Thyroid gland (tissue), 4 donors: ENCODE measurements at regions not wholly inside any gene's neighbourhood (a gene's known extent, or its start where the extent isn't known, plus 50 kb on each side); places are given as distances from the start of the nearest gene placed in this dataset.

Source experiments
- DNase-seq, 2 donors: peaks; one replicate each; pipeline ENCODE4 v3.0.0-alpha.2; 2019
- H3K27ac ChIP-seq, 3 donors: fragments of 200-600 bp; sonication (generic); 1 replicate in 2 of 3; 2 replicates in 1 of 3; pipeline ENCODE4 v1.5.1; 2016 to 2019; ENCODE audit warnings: mild to moderate bottlenecking in 1 of 3, moderate library complexity in 1 of 3
- H3K27me3 ChIP-seq: fragments of 200-600 bp; sonication (generic); one replicate; pipeline ENCODE4 v1.5.1; 2019
- H3K36me3 ChIP-seq, 2 donors: fragments of 200-600 bp; sonication (generic); one replicate each; pipeline ENCODE4 v1.5.1; 2016 to 2019
- H3K4me1 ChIP-seq, 2 donors: fragments of 200-600 bp; sonication (generic); one replicate each; pipeline ENCODE4 v1.5.1; 2017 to 2019
- H3K4me3 ChIP-seq, 3 donors: fragments of 200-600 bp; sonication (generic); replicated peaks in 1 of 3; 1 replicate in 2 of 3; 2 replicates in 1 of 3; pipeline ENCODE4 v1.5.1; 2016; ENCODE audit warnings: mild to moderate bottlenecking in 1 of 3
- H3K9me3 ChIP-seq: fragments of 200-600 bp; sonication (generic); one replicate; pipeline ENCODE4 v1.5.1; 2017
- POLR2A ChIP-seq, 2 donors: fragments of 450-650 bp; IDR thresholded peaks; one replicate each; pipeline ENCODE4 v1.6.1; 2017; ENCODE audit warnings: antibody characterized with exemption in 2 of 2, mild to moderate bottlenecking in 2 of 2, moderate library complexity in 1 of 2
- WGBS, 2 donors: methylation state at CpG; one replicate each; pipeline ENCODE4 v1.1.5; 2017; 5-methylcytosine and 5-hydroxymethylcytosine counted together
- intact Hi-C: fragments of 100-400 bp; cut with DNase I; formaldehyde crosslinking; loops from one replicate; pipeline ENCODE4 v1.15.1; 2023
- TF ChIP-seq, protein P1 (sequence below), 6 experiments: fragments of 200-600 bp in 3 of 6; fragments of 450-650 bp in 3 of 6; sonication (generic) in 3 of 6; IDR thresholded peaks; one replicate each; pipeline ENCODE4 v1.5.1; 2016 to 2019; ENCODE audit warnings: antibody characterized with exemption in 6 of 6, mild to moderate bottlenecking in 2 of 6, inconsistent platforms in 1 of 6, moderate library complexity in 1 of 6

DNA sequence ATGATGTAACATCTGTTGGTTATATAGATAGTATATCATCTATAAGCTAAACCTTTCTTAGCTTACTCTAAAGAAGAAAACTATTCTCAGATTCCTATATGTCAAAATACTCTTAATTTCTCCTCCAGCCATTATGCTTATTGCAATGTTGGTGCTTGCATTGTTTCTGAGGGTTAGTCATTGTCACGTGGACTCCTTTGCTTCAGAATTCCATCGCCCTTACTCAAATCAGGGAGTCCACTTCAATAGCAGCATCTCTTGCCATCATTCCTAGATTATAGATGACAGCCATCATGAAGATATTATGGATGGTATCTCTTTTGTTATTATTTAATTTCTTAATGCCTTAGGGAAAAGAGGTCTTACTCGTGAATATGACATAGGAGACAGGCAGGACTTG, 776.1 kb downstream of the TENT5A start:
- H3K4me3 ChIP-seq = no peak overlapping the region
- H3K27me3 ChIP-seq = no peaks in the 10 kb centered on the region
- H3K36me3 ChIP-seq = no peaks in the 10 kb centered on the region
- no peak for DNase-seq
- TF ChIP-seq, protein P1, sequence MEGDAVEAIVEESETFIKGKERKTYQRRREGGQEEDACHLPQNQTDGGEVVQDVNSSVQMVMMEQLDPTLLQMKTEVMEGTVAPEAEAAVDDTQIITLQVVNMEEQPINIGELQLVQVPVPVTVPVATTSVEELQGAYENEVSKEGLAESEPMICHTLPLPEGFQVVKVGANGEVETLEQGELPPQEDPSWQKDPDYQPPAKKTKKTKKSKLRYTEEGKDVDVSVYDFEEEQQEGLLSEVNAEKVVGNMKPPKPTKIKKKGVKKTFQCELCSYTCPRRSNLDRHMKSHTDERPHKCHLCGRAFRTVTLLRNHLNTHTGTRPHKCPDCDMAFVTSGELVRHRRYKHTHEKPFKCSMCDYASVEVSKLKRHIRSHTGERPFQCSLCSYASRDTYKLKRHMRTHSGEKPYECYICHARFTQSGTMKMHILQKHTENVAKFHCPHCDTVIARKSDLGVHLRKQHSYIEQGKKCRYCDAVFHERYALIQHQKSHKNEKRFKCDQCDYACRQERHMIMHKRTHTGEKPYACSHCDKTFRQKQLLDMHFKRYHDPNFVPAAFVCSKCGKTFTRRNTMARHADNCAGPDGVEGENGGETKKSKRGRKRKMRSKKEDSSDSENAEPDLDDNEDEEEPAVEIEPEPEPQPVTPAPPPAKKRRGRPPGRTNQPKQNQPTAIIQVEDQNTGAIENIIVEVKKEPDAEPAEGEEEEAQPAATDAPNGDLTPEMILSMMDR (IDR thresholded peaks at IDR 0.05) = no peak
- TF ChIP-seq POLR2A (IDR thresholded peaks at IDR 0.05) = no peak
- 77 to 80% methylated on average over 3 of the region's 3 CpGs for WGBS, 2 donors
- intact Hi-C loops = no loop called here
- no peaks in the 10 kb centered on the region for H3K9me3 ChIP-seq
- H3K27ac ChIP-seq = no peak overlapping the region
- H3K4me1 ChIP-seq = no peaks in the 10 kb centered on the region

DNA sequence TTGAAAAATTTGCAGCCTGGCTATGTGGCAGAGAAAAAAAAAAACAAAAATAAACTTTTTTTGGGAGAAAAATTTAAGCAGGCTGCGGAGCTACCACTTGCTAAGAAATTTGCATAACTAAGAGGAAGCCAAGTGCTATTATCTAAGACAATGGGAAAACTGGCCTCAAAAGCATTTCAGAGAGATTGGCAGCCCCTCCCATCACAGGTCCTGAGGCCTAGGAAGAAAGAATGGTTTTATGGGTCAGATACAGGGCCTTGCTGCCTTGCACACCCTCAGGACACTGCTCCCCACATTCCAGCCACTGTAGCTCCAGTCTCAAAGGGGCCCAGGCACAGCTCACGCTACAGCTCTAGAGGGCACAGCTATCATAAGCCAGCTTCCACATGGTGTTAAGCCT, 777.9 kb downstream of the TENT5A start:
- Histone ChIP-seq H3K9me3 (no peaks in the 10 kb centered on the region), H3K27me3 (no peaks in the 10 kb centered on the region), H3K27ac (no peak overlapping the region), H3K4me3 (no peak overlapping the region), H3K4me1 (no peaks in the 10 kb centered on the region), H3K36me3 (no peaks in the 10 kb centered on the region)
- intact Hi-C loops = no loop called here
- WGBS, 2 donors = 75 to 83% methylated on average over 2 of the region's 2 CpGs
- no peak for TF ChIP-seq POLR2A (IDR thresholded peaks at IDR 0.05)
- TF ChIP-seq, protein P1 (IDR thresholded peaks at IDR 0.05) = no peak
- no peak for DNase-seq

- Histone ChIP-seq H3K4me1 (no peaks in the 10 kb centered on the region), H3K27me3 (no peaks in the 10 kb centered on the region), H3K36me3 (no peaks in the 10 kb centered on the region), H3K9me3 (no peaks in the 10 kb centered on the region), H3K27ac (no peak overlapping the region), H3K4me3 (no peak overlapping the region)
- intact Hi-C loops = no loop called here
- DNase-seq = no peak
- TF ChIP-seq POLR2A (IDR thresholded peaks at IDR 0.05) = no peak
- TF ChIP-seq, protein P1 (IDR thresholded peaks at IDR 0.05) = no peak
These were observed 783.0 kb downstream of the TENT5A start for GRCh38 chr6:80969439-80969838.

- Histone ChIP-seq H3K4me1 (no peaks in the 10 kb centered on the region), H3K4me3 (no peak overlapping the region), H3K27me3 (no peaks in the 10 kb centered on the region), H3K9me3 (no peaks in the 10 kb centered on the region), H3K36me3 (no peaks in the 10 kb centered on the region), H3K27ac (no peak overlapping the region)
- no peak for DNase-seq
- TF ChIP-seq, protein P1 (IDR thresholded peaks at IDR 0.05) = no peak
- 15 to 29% methylated on average over 1 of the region's 1 CpG for WGBS, 2 donors
- intact Hi-C loops = no loop called here
These were observed 784.9 kb downstream of the TENT5A start for GRCh38 chr6:80967609-80968008.

DNA sequence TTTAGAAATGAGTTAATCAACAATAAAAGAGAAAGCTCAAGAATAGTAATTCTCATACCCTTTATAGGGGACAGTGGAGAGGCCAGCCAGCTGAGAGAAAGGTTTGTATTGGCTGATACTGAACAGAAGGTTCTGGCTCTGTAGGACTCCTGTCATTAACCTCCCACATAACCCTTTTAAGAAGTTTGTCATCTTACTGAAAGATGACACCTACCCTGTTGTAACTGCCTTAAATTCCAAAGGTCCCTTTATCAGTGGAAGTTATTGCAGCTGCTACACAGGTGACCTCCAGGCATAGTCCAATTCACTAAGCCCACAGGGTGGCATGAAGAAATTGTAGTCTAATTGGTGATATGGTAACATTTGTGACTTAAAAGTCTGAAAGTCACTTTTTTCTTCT, 790.1 kb downstream of the TENT5A start:
- intact Hi-C loops = no loop called here
- Histone ChIP-seq H3K27me3 (no peaks in the 10 kb centered on the region), H3K4me1 (peaks cover 7% of the 10 kb centered on the region in 2 donors), H3K36me3 (no peaks in the 10 kb centered on the region), H3K4me3 (no peak overlapping the region), H3K9me3 (no peaks in the 10 kb centered on the region), H3K27ac (no peak overlapping the region)
- TF ChIP-seq, protein P1 (IDR thresholded peaks at IDR 0.05) = no peak
- no peak for TF ChIP-seq POLR2A (IDR thresholded peaks at IDR 0.05)
- DNase-seq = no peak
